Fibroblast of mammary gland (primary cell): ENCODE measurements at regions not wholly inside any gene's neighbourhood (a gene's known extent, or its start where the extent isn't known, plus 50 kb on each side); places are given as distances from the start of the nearest gene placed in this dataset.
A peak's percentile ranks its signal among the peaks of the same experiment; 100 is the strongest.

Experiments used
- DNase-seq: peaks from one replicate; pipeline ENCODE4 v3.0.0-alpha.2; 2010; ENCODE audit warnings: low read depth
- H3K4me3 ChIP-seq: 2 replicates; pipeline ENCODE4 v1.5.1; 2011; ENCODE audit warnings: low read depth, mild to moderate bottlenecking, low read length, moderate library complexity; ENCODE audit not compliant: control insufficient read depth
- TF ChIP-seq, protein P1 (sequence below): conservative IDR thresholded peaks from 2 replicates; pipeline ENCODE4 v1.5.1; 2011; ENCODE audit warnings: low read depth, low read length, inconsistent platforms; ENCODE audit not compliant: control insufficient read depth, insufficient read depth

DNA sequence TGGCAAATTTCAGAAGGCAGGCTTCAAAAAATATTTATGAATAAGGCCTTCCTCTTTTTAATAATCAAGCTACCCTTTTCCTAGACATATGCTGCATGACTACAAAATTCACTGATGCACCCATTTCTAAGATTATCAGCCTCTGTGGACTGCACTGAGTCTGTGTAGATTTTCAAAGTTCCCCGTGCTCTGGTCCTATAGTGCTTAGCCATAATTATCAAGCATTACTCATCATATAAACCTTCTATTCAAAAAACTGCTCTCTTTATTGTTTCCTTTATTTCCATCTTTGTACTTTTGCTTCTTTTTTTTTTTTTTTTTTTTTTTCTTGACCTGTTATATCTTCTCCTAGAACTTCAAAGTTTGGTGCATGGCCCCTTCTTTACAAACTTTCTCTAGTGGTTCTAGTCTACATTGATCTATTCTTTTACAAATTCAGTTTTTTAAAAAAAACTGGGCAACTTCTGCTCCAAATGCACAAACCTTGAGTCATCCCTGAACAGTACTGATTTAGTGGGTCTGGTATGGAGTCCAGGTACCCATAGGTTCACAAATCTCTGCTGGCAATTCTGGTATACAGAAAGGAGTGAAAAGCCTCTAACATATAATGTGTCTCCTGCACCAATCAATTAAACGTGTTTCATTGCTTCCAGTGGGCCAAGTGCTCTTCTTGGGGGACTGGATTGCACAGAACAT lies 481.9 kb downstream of the NUP35 start:
- DNase-seq: no peak
- no peak overlapping the region for H3K4me3 ChIP-seq
- TF ChIP-seq, protein P1, sequence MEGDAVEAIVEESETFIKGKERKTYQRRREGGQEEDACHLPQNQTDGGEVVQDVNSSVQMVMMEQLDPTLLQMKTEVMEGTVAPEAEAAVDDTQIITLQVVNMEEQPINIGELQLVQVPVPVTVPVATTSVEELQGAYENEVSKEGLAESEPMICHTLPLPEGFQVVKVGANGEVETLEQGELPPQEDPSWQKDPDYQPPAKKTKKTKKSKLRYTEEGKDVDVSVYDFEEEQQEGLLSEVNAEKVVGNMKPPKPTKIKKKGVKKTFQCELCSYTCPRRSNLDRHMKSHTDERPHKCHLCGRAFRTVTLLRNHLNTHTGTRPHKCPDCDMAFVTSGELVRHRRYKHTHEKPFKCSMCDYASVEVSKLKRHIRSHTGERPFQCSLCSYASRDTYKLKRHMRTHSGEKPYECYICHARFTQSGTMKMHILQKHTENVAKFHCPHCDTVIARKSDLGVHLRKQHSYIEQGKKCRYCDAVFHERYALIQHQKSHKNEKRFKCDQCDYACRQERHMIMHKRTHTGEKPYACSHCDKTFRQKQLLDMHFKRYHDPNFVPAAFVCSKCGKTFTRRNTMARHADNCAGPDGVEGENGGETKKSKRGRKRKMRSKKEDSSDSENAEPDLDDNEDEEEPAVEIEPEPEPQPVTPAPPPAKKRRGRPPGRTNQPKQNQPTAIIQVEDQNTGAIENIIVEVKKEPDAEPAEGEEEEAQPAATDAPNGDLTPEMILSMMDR: no peak

DNA sequence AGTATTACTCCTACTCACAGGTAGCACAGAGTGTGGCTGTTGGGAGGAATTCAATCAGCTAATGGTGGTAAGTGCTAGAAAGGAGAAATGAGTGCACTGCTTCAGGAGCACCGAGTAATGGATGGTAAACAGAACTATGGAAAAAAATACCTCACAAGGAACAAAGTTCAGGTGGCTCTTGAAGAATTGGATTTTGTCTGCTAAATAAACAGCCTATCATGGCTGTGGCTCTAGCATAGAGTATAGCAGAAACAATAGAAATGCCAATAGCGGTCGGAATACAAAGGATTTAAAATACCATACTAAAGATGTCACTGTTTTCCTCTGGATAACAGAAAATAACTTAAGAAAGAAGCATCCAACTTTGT lies 482.5 kb downstream of the NUP35 start:
- TF ChIP-seq, protein P1: no peak
- no peak overlapping the region for H3K4me3 ChIP-seq
- DNase-seq: no peak

DNA sequence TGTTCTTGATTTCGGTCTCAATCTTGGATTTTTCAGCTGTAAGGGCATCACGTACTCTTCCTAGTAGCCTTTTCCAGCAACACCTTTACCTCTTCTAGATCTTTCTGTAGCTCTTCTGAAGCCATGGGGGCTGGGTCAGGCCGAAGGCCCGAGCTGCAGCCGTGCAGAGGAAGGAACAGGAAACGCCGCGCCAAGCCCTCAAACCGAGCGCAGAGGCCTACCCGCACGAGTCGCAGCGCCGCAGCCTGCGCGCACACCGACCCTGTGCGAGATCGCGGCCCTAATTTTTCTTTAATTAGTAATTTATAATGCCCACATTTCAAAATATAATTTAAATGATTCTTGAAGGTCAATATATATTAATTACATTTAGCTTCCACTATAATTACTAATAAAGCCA lies 483.8 kb downstream of the NUP35 start:
- TF ChIP-seq, protein P1: no peak
- no peak overlapping the region for H3K4me3 ChIP-seq
- DNase-seq: no peak

DNA sequence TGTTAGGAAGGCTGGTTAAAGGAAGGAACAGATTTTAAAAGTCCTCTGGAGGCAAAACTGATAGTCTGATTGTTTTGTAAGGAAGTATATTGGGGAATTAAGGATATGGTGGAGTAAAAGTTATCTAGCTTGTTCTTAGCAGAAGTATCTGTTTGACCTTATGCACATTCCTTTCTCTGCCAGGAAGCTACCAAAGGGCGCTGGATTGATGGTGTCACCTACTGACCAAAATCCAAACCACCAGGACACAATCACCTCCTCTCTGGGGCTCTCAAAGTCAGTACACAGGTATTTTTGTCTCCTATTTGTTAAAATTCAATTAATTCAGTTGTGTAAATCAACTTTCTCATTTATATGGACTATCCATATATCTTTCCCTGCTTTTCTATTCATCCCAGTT lies 484.5 kb downstream of the NUP35 start:
- TF ChIP-seq, protein P1: no peak
- H3K4me3 ChIP-seq: no peak overlapping the region
- no peak for DNase-seq

DNA sequence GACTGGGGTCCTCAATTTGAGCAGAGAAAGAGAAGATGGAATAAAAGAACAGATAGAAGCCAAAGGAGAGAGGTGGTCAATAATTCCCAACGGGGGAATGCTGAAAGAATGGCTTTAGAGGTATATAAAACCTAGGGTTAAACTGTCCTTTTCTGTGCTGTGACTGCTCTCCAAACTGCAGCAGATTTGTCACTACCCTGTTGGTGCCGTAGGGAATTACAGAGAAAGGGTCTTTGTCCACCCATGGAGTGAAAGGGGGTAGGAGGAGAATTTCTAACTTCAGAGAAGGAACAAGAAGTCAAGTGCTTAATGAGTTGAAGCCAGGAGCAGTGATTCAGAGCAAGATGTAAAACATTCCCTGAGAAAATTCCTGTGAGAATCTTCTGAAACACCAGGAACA lies 486.5 kb downstream of the NUP35 start:
- DNase-seq: no peak
- TF ChIP-seq, protein P1: no peak
- no peak overlapping the region for H3K4me3 ChIP-seq

DNA sequence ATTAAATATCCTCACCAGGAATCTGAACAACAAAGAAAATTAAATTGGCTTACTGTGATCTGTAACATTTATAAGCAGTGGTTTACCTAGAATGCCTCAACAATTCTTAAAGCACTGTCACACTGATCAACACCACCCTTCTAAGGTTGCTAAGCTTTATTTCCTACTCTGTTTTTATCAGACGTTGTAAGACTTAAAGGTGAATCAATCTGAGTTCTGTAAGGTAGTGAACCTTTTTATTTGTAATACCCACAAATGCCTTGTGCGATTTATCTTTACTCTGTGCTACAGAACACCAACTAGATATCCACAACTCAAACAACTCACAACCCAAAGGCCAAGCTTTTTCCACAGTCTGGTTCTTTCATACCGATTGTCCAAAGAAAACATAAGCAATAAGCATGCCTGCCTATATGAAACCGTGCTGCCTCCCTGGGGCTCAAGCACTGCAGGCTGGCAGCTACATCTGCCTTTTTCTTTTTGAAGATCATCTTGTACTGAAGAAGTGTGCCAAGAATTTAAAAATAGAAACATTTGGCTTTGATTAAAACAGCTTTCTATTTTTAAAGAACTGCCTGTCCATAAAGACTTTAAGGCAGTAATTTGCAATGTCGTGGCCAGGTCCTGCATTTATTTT lies 490.7 kb downstream of the NUP35 start:
- DNase-seq: peak; percentile 59

More for the DNA sequence above, 490.7 kb downstream of the NUP35 start:
- TF ChIP-seq, protein P1: no peak
- no peak overlapping the region for H3K4me3 ChIP-seq
